ACHN (cell line): ENCODE measurements at regions not wholly inside any gene's neighbourhood (a gene's known extent, or its start where the extent isn't known, plus 50 kb on each side); places are given as distances from the start of the nearest gene placed in this dataset.

Source experiments
- DNase-seq: peaks from one replicate; pipeline ENCODE4 v3.0.0-alpha.2; 2015
- in situ Hi-C: cut with HindIII; loops from 2 replicates; pipeline ENCODE4 v1.10.0; 2017; ENCODE audit warnings: low sequenced_read_pairs, low pct_ligation_motif_present, low pct_unique_long_range_greater_than_20kb

DNA sequence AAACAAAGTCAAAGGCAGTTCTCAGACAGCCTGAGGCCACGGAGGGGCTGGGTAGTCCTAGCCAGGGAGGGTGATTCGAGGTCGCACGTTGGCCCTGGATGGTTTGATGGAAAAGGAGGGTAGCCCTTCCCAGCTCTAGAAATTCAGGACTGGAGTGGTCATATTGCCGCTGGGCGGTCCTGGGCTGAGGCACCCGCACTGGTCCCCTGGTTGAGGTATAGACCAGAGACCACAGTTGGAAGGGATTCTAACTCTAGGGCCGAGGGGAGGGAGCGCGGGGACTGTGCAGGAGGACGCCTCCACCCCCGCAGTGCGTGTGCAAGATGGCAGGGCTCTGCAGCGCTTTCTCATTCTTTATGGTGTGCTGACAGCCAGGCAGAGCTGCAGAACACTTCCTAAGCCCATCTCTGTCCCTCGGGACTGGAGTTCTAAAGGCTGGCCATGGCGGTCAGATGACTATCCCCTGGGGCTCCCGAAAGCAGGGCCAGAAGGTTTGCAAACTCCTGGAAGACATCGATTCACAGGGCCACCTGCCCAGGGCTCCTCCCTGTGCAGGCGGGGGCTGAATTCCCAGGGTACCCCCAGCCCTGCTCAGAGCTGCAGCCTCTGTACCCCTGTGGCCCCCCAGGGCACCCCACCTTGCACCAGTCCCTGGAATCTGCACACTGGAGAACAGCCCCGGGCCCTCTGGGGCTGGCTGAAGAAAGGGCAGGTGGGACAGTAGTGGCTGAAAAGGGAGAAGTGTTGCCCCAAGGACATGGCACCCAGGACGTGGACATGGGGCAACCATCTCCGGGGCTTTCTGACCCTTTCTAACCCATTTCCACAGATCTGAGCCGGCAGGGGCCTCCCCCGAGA lies 51.0 kb upstream of the ELN start:
- in situ Hi-C loops, result no loop called here

DNA sequence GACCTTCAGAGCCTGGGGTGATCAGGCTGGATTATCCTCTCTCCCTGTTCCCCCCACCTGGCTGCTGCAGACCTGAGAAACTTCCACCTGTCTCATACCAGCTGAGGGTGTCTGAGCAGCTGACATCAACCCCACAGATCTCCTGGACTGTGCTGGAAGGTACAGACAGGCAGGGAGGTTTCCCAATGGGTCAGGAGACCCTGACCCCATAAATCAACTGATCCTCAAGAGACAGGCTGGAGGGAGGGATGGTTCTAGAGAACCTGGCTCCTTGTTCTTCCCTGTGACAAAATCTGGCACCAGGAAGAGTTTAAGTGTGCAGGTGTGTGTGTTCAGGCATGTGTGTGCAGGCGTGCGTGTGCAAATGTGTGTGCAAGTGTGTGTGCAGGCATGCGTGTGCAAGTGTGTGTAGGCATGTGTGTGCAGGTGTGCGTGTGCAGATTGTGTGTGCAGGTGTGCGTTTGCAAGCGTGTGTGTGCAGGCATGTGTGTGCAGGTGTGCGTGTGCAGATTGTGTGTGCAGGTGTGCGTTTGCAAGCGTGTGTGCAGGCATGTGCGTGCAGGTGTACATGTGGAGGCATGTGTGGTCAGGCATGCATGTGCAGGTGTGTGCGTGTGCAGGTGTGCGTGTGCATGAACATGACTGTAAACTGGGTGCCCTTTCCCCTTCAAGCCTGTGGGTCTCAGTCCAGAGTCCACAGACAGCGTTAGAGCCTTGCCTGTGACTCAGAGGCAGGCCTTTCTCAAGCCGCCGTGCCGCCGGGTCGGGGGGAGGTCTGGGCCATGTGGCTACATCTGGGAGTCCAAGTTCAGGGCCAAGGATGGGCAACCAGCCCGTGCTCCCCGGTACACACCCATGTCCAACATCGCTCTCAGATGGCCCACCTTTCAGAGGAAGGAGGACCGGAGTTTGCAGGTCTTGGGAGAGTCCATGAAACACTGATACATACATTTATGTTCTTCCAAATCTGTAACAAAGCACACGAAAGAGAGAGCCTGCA lies 50.1 kb upstream of the ELN start:
- no peak for DNase-seq

More for the DNA sequence above, 51.0 kb upstream of the ELN start:
- no peak for DNase-seq

More for the DNA sequence above, 50.1 kb upstream of the ELN start:
- in situ Hi-C loops, result no loop called here
